GM21447 (cell line): ENCODE measurements at regions not wholly inside any gene's neighbourhood (a gene's known extent, or its start where the extent isn't known, plus 50 kb on each side); places are given as distances from the start of the nearest gene placed in this dataset.
A peak's percentile ranks its signal among the peaks of the same experiment; 100 is the strongest.

Experiments used
- ATAC-seq: cut with Tn5 transposase; IDR thresholded peaks from one replicate; pipeline ENCODE4 v1.9.1; 2021; ENCODE audit not compliant: unreplicated experiment

GRCh38 chr9:79939819-79940218 is 368.1 kb downstream of the TLE4 start:
- ATAC-seq: no peak

GRCh38 chr9:79936336-79936735 is 364.6 kb downstream of the TLE4 start:
- no peak for ATAC-seq

- no peak for ATAC-seq
These were observed 357.5 kb downstream of the TLE4 start for GRCh38 chr9:79929285-79929684.

GRCh38 chr9:79928661-79929223 is 357.0 kb downstream of the TLE4 start:
- no peak for ATAC-seq

GRCh38 chr9:79925326-79925725 is 353.6 kb downstream of the TLE4 start:
- no peak for ATAC-seq

- no peak for ATAC-seq
These were observed 353.1 kb downstream of the TLE4 start for GRCh38 chr9:79924836-79925235.

- no peak for ATAC-seq
These were observed 345.7 kb downstream of the TLE4 start for GRCh38 chr9:79917421-79917820.

- ATAC-seq: no peak
These were observed 342.1 kb downstream of the TLE4 start for GRCh38 chr9:79913867-79914266.

- no peak for ATAC-seq
These were observed 340.7 kb downstream of the TLE4 start for GRCh38 chr9:79912318-79913070.

- no peak for ATAC-seq
These were observed 340.0 kb downstream of the TLE4 start for GRCh38 chr9:79911724-79912123.

GRCh38 chr9:79902825-79903600 is 331.2 kb downstream of the TLE4 start:
- no peak for ATAC-seq

GRCh38 chr9:79900754-79901153 is 329.0 kb downstream of the TLE4 start:
- ATAC-seq: no peak

- ATAC-seq: no peak
These were observed 324.7 kb downstream of the TLE4 start for GRCh38 chr9:79896390-79896980.

GRCh38 chr9:79895232-79895631 is 323.5 kb downstream of the TLE4 start:
- ATAC-seq: no peak

GRCh38 chr9:79889369-79889768 is 317.6 kb downstream of the TLE4 start:
- ATAC-seq: no peak

GRCh38 chr9:79885093-79885857 is 313.5 kb downstream of the TLE4 start:
- no peak for ATAC-seq

GRCh38 chr9:79884546-79884945 is 312.8 kb downstream of the TLE4 start:
- ATAC-seq: no peak

GRCh38 chr9:79883073-79883645 is 311.4 kb downstream of the TLE4 start:
- peak; percentile 68 for ATAC-seq

- ATAC-seq: peak; percentile 46
These were observed 308.9 kb downstream of the TLE4 start for GRCh38 chr9:79880626-79881025.

- peak; percentile 47 for ATAC-seq
These were observed 306.3 kb downstream of the TLE4 start for GRCh38 chr9:79877943-79878602.
